H4 (cell line): ENCODE measurements at regions not wholly inside any gene's neighbourhood (a gene's known extent, or its start where the extent isn't known, plus 50 kb on each side); places are given as distances from the start of the nearest gene placed in this dataset.

Experiments
- DNase-seq: peaks from one replicate; pipeline ENCODE4 v3.0.0-alpha.2; 2015; ENCODE audit warnings: low spot score

- no peak for DNase-seq
Measured at GRCh38 chr14:49240383-49240782, 345.8 kb downstream of the RPS29 start.

- DNase-seq: no peak
Measured at GRCh38 chr14:49228552-49228951, 357.6 kb downstream of the RPS29 start.

- no peak for DNase-seq
Measured at GRCh38 chr14:49221316-49221715, 364.9 kb downstream of the RPS29 start.

GRCh38 chr14:49220492-49220891 is 365.7 kb downstream of the RPS29 start:
- no peak for DNase-seq

GRCh38 chr14:49218436-49219092 is 367.6 kb downstream of the RPS29 start:
- DNase-seq: peak; percentile 4

- DNase-seq: no peak
Measured at GRCh38 chr14:49212721-49213120, 373.5 kb downstream of the RPS29 start.

GRCh38 chr14:49209416-49209815 is 376.8 kb downstream of the RPS29 start:
- no peak for DNase-seq

- DNase-seq: no peak
Measured at GRCh38 chr14:49206828-49207227, 379.4 kb downstream of the RPS29 start.

- no peak for DNase-seq
Measured at GRCh38 chr14:49203676-49204075, 382.5 kb downstream of the RPS29 start.

GRCh38 chr14:49199159-49199558 is 387.0 kb downstream of the RPS29 start:
- no peak for DNase-seq

- DNase-seq: no peak
Measured at GRCh38 chr14:49196327-49196726, 389.9 kb downstream of the RPS29 start.

- DNase-seq: no peak
Measured at GRCh38 chr14:49194067-49194466, 392.1 kb downstream of the RPS29 start.

- DNase-seq: no peak
Measured at GRCh38 chr14:49193332-49194065, 392.7 kb downstream of the RPS29 start.

- no peak for DNase-seq
Measured at GRCh38 chr14:49191380-49191779, 394.8 kb downstream of the RPS29 start.

GRCh38 chr14:49189375-49189774 is 396.8 kb downstream of the RPS29 start:
- no peak for DNase-seq

GRCh38 chr14:49187799-49188198 is 398.4 kb downstream of the RPS29 start:
- DNase-seq: no peak

GRCh38 chr14:49173765-49174373 is 412.3 kb downstream of the RPS29 start:
- peak; percentile 75 for DNase-seq

- no peak for DNase-seq
Measured at GRCh38 chr14:49164074-49164473, 422.1 kb downstream of the RPS29 start.

GRCh38 chr14:49160983-49161382 is 425.2 kb downstream of the RPS29 start:
- DNase-seq: no peak

- no peak for DNase-seq
Measured at GRCh38 chr14:49159081-49159480, 427.1 kb downstream of the RPS29 start.

GRCh38 chr14:49139593-49139992 is 446.6 kb downstream of the RPS29 start:
- no peak for DNase-seq

GRCh38 chr14:49134940-49135339 is 451.2 kb downstream of the RPS29 start:
- DNase-seq: no peak

GRCh38 chr14:49121246-49121645 is 464.9 kb downstream of the RPS29 start:
- DNase-seq: no peak
